Activated T-cell treated with anti-CD3 and anti-CD28 coated beads for 48 hours (primary cell): ENCODE measurements at regions not wholly inside any gene's neighbourhood (a gene's known extent, or its start where the extent isn't known, plus 50 kb on each side); places are given as distances from the start of the nearest gene placed in this dataset.
"Not testable (repeated sequence)": the region's sequence is repeated elsewhere in the genome, so short reads cannot be mapped to it uniquely, and the experiment has no call there.

Source experiments
- DNase-seq: peaks from one replicate; pipeline ENCODE4 v3.0.0-alpha.2; 2020; ENCODE audit warnings: low read depth

GRCh38 chr4:19592391-19592790, 659.3 kb upstream of the SLIT2 start:
- no peak for DNase-seq

- no peak for DNase-seq
Observed at GRCh38 chr4:19583827-19584569, 667.7 kb upstream of the SLIT2 start.

- no peak for DNase-seq
Observed at GRCh38 chr4:19580095-19580494, 671.6 kb upstream of the SLIT2 start.

GRCh38 chr4:19579608-19580007, 672.1 kb upstream of the SLIT2 start:
- DNase-seq: no peak

- no peak for DNase-seq
Observed at GRCh38 chr4:19577097-19577496, 674.6 kb upstream of the SLIT2 start.

- no peak for DNase-seq
Observed at GRCh38 chr4:19575924-19576323, 675.8 kb upstream of the SLIT2 start.

GRCh38 chr4:19566041-19566440, 685.7 kb upstream of the SLIT2 start:
- no peak for DNase-seq

- DNase-seq: no peak
Observed at GRCh38 chr4:19562456-19562855, 689.2 kb upstream of the SLIT2 start.

- DNase-seq: no peak
Observed at GRCh38 chr4:19557161-19557560, 694.5 kb upstream of the SLIT2 start.

GRCh38 chr4:19556276-19556675, 695.4 kb upstream of the SLIT2 start:
- not testable (repeated sequence) for DNase-seq

GRCh38 chr4:19547463-19547862, 704.2 kb upstream of the SLIT2 start:
- no peak for DNase-seq

GRCh38 chr4:19544446-19545125, 707.1 kb upstream of the SLIT2 start:
- DNase-seq: no peak

GRCh38 chr4:19540859-19541540, 710.7 kb upstream of the SLIT2 start:
- no peak for DNase-seq

GRCh38 chr4:19539201-19539600, 712.5 kb upstream of the SLIT2 start:
- DNase-seq: no peak

- no peak for DNase-seq
Observed at GRCh38 chr4:19534159-19534558, 717.5 kb upstream of the SLIT2 start.

- no peak for DNase-seq
Observed at GRCh38 chr4:19531906-19532848, 719.5 kb upstream of the SLIT2 start.

- DNase-seq: no peak
Observed at GRCh38 chr4:19523964-19524363, 727.7 kb upstream of the SLIT2 start.

- DNase-seq: no peak
Observed at GRCh38 chr4:19522966-19523365, 728.7 kb upstream of the SLIT2 start.

GRCh38 chr4:19520939-19521520, 730.7 kb upstream of the SLIT2 start:
- no peak for DNase-seq

- no peak for DNase-seq
Observed at GRCh38 chr4:19514276-19515070, 737.2 kb upstream of the SLIT2 start.

GRCh38 chr4:19512086-19512485, 739.6 kb upstream of the SLIT2 start:
- DNase-seq: no peak
